K562 (cell line): ENCODE measurements at regions not wholly inside any gene's neighbourhood (a gene's known extent, or its start where the extent isn't known, plus 50 kb on each side); places are given as distances from the start of the nearest gene placed in this dataset.

Source experiments
- ATF7 ChIP-seq: fragments of 450-650 bp; IDR thresholded peaks from 2 replicates; pipeline ENCODE4 v1.7.1; 2014; ENCODE audit warnings: mild to moderate bottlenecking, moderate library complexity
- CEBPB ChIP-seq: fragments of 450-650 bp; IDR thresholded peaks from 2 replicates; pipeline ENCODE4 v1.6.1; 2016; ENCODE audit warnings: missing genetic modification characterization, missing compliant biosample characterization
- ELF4 ChIP-seq: fragments of 450-650 bp; formaldehyde crosslinking; IDR thresholded peaks from 2 replicates; pipeline ENCODE4 v1.4.0; 2022; ENCODE audit warnings: missing genetic modification characterization
- EP300 ChIP-seq: IDR thresholded peaks from 2 replicates; pipeline ENCODE4 v1.6.1; 2012; ENCODE audit warnings: low read length, improper control_type of control experiment
- NFRKB ChIP-seq: fragments of 450-650 bp; IDR thresholded peaks from 2 replicates; pipeline ENCODE4 v1.6.1; 2016; ENCODE audit warnings: low read depth
- ZFP36 ChIP-seq: fragments of 150-350 bp; IDR thresholded peaks from 2 replicates; pipeline ENCODE4 v1.6.1; 2018; ENCODE audit warnings: low read length, low read depth; ENCODE audit not compliant: partially characterized antibody
- ZNF318 ChIP-seq, 2 experiments: fragments of 450-650 bp; IDR thresholded peaks; 2 replicates each; pipeline ENCODE4 v1.6.1; 2016; ENCODE audit warnings: mild to moderate bottlenecking in 2 of 2, borderline replicate concordance in 1 of 2, low read depth in 1 of 2, moderate library complexity in 1 of 2

DNA sequence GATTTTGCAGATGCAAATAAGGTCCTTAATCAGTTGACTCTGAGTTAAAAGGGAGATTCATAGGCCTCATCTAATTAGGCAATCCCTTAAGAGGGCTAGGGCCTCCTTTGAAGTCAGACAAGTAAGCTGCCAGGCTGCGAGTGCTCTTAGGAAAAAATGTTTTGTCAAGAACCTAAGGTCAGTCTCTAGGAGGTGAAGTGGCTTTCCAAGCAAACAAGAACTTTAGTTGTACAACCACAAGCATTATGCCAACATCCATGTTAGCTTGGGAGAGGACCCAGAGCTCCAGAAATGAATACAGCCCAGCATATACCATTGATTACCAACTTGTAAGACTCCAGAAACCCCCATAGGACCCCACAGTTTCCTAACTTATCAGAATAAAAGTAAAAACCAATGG lies 1366.2 kb downstream of the PLA2G4A start:
- TF ChIP-seq ATF7 (no peak), ELF4 (CRISPR knock-in tag) (no peak), ZFP36 (no peak), NFRKB (no peak), CEBPB (no peak), EP300 (no peak), ZNF318 (IDR thresholded peaks at IDR 0.05; ENCODE audit: borderline replicate concordance in 1 of 2, low read depth in 1 of 2) (no peak)
